SK-N-SH (cell line): ENCODE measurements at regions not wholly inside any gene's neighbourhood (a gene's known extent, or its start where the extent isn't known, plus 50 kb on each side); places are given as distances from the start of the nearest gene placed in this dataset.

Experiments
- CTCF ChIA-PET: fragments of 300-600, 350-600 bp; formaldehyde crosslinking; extraction: SDS; loops from one replicate; lab custom pipeline; 2021; lab: Yijun Ruan, JAX
- POLR2A ChIA-PET: fragments of 350-600 bp; sonication (Branson Sonifier 250); formaldehyde crosslinking; extraction: SDS; loops from one replicate; lab custom pipeline; 2020; ENCODE audit warnings: antibody characterized with exemption, inconsistent platforms; lab: Yijun Ruan, JAX
- DNase-seq: peaks from one replicate; pipeline ENCODE4 v3.0.0; 2012
- H2AFZ ChIP-seq: fragments of 200-600 bp; sonication (generic); 2 replicates; pipeline ENCODE4 v1.8.1; 2016; ENCODE audit warnings: antibody characterized with exemption, mild to moderate bottlenecking, low read depth
- H3F3A ChIP-seq: fragments of 200-600 bp; sonication (generic); replicated peaks from 2 replicates; pipeline ENCODE3; 2016; ENCODE audit warnings: antibody characterized with exemption, mild to moderate bottlenecking; ENCODE audit not compliant: insufficient read depth
- H3K27ac ChIP-seq, 2 experiments: fragments of 200-500 bp in 1 of 2; fragments of 200-600 bp in 1 of 2; sonication (Bioruptor generic) in 1 of 2; sonication (generic), shearing (Covaris generic) in 1 of 2; 2 replicates each; pipeline versions ENCODE4 v1.5.1 to v1.6.1; 2014 to 2016; ENCODE audit warnings: low read depth in 2 of 2, inconsistent platforms in 1 of 2, low read length in 1 of 2, mild to moderate bottlenecking in 1 of 2, mixed read lengths in 1 of 2
- H3K27me3 ChIP-seq: fragments of 200-600 bp; sonication (generic), shearing (Covaris generic); 2 replicates; pipeline ENCODE4 v1.6.1; 2016; ENCODE audit warnings: mixed run types; ENCODE audit not compliant: insufficient read depth
- H3K36me3 ChIP-seq, 2 experiments: fragments of 200-500 bp in 1 of 2; fragments of 200-600 bp in 1 of 2; sonication (Bioruptor generic) in 1 of 2; sonication (generic) in 1 of 2; replicated peaks in 1 of 2; 2 replicates each; pipeline versions ENCODE3 to v1.5.1; 2014 to 2016; ENCODE audit warnings: low read length in 1 of 2, mild to moderate bottlenecking in 1 of 2; ENCODE audit not compliant: insufficient read depth in 2 of 2, control insufficient read depth in 1 of 2
- H3K4me1 ChIP-seq, 2 experiments: fragments of 200-500 bp in 1 of 2; fragments of 200-600 bp in 1 of 2; sonication (Bioruptor generic) in 1 of 2; sonication (generic), shearing (Covaris generic) in 1 of 2; 2 replicates each; pipeline versions ENCODE4 v1.5.1 to v1.6.1; 2014 to 2016; ENCODE audit warnings: low read depth in 1 of 2, low read length in 1 of 2, mixed run types in 1 of 2; ENCODE audit not compliant: insufficient read depth in 2 of 2, control insufficient read depth in 1 of 2
- H3K4me2 ChIP-seq: fragments of 200-600 bp; sonication (generic), shearing (Covaris generic); 2 replicates; pipeline ENCODE4 v1.6.1; 2017; ENCODE audit warnings: mixed run types
- H3K4me3 ChIP-seq, 2 experiments: fragments of 200-500 bp in 1 of 2; fragments of 200-600 bp in 1 of 2; sonication (Bioruptor generic) in 1 of 2; sonication (generic), shearing (Covaris generic) in 1 of 2; 2 replicates each; pipeline versions ENCODE4 v1.5.1 to v1.8.1; 2014 to 2016; ENCODE audit warnings: low read depth in 2 of 2, inconsistent platforms in 1 of 2, low read length in 1 of 2, mild to moderate bottlenecking in 1 of 2, mixed read lengths in 1 of 2, moderate library complexity in 1 of 2
- H3K79me2 ChIP-seq: fragments of 200-600 bp; sonication (generic); 2 replicates; pipeline ENCODE4 v1.8.1; 2017; ENCODE audit warnings: mild to moderate bottlenecking; ENCODE audit not compliant: insufficient read depth
- H3K9ac ChIP-seq: fragments of 200-600 bp; sonication (generic); 2 replicates; pipeline ENCODE4 v1.6.1; 2017; ENCODE audit warnings: mixed run types
- H3K9me2 ChIP-seq: fragments of 200-600 bp; sonication (generic); 2 replicates; pipeline ENCODE4 v1.6.1; 2017; ENCODE audit warnings: mixed run types
- H3K9me3 ChIP-seq: fragments of 200-600 bp; sonication (generic); 2 replicates; pipeline ENCODE4 v1.6.1; 2017; ENCODE audit warnings: mixed run types, mild to moderate bottlenecking, moderate library complexity
- H4K20me1 ChIP-seq: fragments of 200-600 bp; sonication (generic); 2 replicates; pipeline ENCODE4 v1.6.1; 2017; ENCODE audit warnings: mild to moderate bottlenecking, mixed run types; ENCODE audit not compliant: insufficient read depth
- CHD2 ChIP-seq: fragments of 150-350 bp; IDR thresholded peaks from 2 replicates; pipeline ENCODE4 v1.6.1; 2018; ENCODE audit warnings: low read length; ENCODE audit not compliant: partially characterized antibody
- ELF1 ChIP-seq: IDR thresholded peaks from 2 replicates; pipeline ENCODE4 v1.4.0; 2012
- FOXM1 ChIP-seq: IDR thresholded peaks from 2 replicates; pipeline ENCODE4 v1.4.0; 2012; ENCODE audit warnings: low read depth, mild to moderate bottlenecking
- GATA2 ChIP-seq: sonication (generic); formaldehyde crosslinking; IDR thresholded peaks from 2 replicates; pipeline ENCODE4 v1.5.0; 2020; ENCODE audit warnings: mild to moderate bottlenecking, missing genetic modification reagents
- JUND ChIP-seq: IDR thresholded peaks from 2 replicates; pipeline ENCODE4 v1.4.0; 2012
- MXI1 ChIP-seq: IDR thresholded peaks from 2 replicates; pipeline ENCODE4 v1.6.1; 2012; ENCODE audit warnings: mild to moderate bottlenecking, low read depth, low read length, improper control_type of control experiment
- NFIC ChIP-seq: IDR thresholded peaks from 2 replicates; pipeline ENCODE4 v1.4.0; 2012; ENCODE audit warnings: borderline replicate concordance
- POLR2AphosphoS5 ChIP-seq: IDR thresholded peaks from 2 replicates; pipeline ENCODE4 v1.6.1; 2012; ENCODE audit warnings: low read depth, low read length
- RCOR1 ChIP-seq: fragments of 150-350 bp; IDR thresholded peaks from 2 replicates; pipeline ENCODE4 v1.6.1; 2017; ENCODE audit warnings: antibody characterized with exemption, low read length
- TCF12 ChIP-seq: IDR thresholded peaks from 2 replicates; pipeline ENCODE4 v1.4.0; 2012
- TEAD4 ChIP-seq: IDR thresholded peaks from 2 replicates; pipeline ENCODE4 v1.4.0; 2012; ENCODE audit warnings: mild to moderate bottlenecking, borderline replicate concordance; ENCODE audit not compliant: insufficient read depth
- WGBS: methylation state at CpG from one replicate; pipeline ENCODE4 v1.1.6; 2017; ENCODE audit warnings: low lambda C conversion rate; 5-methylcytosine and 5-hydroxymethylcytosine counted together
- TF ChIP-seq, protein P1 (sequence below): IDR thresholded peaks from 2 replicates; pipeline ENCODE4 v1.6.1; 2012; ENCODE audit warnings: mild to moderate bottlenecking, low read depth, low read length, moderate library complexity
- TF ChIP-seq, protein P2 (sequence below): fragments of 150-350 bp; IDR thresholded peaks from 2 replicates; pipeline ENCODE4 v1.6.1; 2017; ENCODE audit warnings: antibody characterized with exemption, low read length, low read depth, borderline replicate concordance
- TF ChIP-seq, protein P3 (sequence below): IDR thresholded peaks from 2 replicates; pipeline ENCODE4 v1.4.0; 2012; ENCODE audit warnings: low read depth, borderline replicate concordance

DNA sequence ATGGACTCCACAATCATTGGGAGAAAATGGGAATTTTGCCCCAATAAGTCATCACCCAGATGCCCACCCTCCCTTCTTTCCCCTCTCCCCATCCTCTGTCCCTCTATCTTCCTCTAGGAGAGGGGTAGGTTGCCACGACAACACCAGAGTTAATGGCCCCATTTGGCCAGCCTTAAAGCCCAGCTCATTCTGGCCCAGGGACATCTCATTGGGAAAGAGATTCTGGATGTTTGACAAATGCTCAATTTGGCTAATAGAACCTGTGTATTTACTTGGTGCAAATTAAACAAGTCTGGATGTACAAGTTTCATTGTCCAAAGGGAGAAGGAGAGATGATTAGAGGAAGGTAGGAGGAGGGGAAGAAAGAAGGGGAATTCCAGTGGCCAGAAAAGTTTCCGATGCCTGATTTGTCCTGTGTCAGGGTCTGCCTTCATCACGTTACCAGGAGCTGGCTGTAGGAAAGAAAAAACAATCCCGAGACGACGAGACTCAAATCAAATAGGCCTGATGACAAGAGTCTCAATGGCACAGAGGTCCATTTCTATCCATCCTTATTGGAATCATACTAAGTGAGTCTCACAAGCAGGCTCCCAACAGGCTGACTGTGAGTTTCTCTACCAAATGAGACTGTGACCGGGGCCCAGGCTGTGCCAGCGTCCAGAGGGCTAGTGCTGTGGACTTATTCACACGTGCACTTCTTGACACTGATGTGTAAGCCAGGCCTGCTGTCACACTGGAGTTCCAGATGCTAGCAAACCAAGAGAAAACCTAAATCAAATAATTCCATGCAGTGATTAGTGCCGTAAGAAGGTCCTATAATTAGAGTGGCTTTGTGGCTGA, 265.2 kb upstream of the APCDD1 start:
- no peak overlapping the region for H3K9ac ChIP-seq
- H3K36me3 ChIP-seq: no peaks in the 10 kb centered on the region
- TF ChIP-seq FOXM1 (no peak), ELF1 (no peak), TCF12 (no peak), TEAD4 (no peak), CHD2 (no peak), JUND (no peak), GATA2 (CRISPR knock-in tag) (no peak), NFIC (no peak), POLR2AphosphoS5 (no peak), MXI1 (no peak), RCOR1 (no peak)
- TF ChIP-seq, protein P1, sequence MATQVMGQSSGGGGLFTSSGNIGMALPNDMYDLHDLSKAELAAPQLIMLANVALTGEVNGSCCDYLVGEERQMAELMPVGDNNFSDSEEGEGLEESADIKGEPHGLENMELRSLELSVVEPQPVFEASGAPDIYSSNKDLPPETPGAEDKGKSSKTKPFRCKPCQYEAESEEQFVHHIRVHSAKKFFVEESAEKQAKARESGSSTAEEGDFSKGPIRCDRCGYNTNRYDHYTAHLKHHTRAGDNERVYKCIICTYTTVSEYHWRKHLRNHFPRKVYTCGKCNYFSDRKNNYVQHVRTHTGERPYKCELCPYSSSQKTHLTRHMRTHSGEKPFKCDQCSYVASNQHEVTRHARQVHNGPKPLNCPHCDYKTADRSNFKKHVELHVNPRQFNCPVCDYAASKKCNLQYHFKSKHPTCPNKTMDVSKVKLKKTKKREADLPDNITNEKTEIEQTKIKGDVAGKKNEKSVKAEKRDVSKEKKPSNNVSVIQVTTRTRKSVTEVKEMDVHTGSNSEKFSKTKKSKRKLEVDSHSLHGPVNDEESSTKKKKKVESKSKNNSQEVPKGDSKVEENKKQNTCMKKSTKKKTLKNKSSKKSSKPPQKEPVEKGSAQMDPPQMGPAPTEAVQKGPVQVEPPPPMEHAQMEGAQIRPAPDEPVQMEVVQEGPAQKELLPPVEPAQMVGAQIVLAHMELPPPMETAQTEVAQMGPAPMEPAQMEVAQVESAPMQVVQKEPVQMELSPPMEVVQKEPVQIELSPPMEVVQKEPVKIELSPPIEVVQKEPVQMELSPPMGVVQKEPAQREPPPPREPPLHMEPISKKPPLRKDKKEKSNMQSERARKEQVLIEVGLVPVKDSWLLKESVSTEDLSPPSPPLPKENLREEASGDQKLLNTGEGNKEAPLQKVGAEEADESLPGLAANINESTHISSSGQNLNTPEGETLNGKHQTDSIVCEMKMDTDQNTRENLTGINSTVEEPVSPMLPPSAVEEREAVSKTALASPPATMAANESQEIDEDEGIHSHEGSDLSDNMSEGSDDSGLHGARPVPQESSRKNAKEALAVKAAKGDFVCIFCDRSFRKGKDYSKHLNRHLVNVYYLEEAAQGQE: no peak
- TF ChIP-seq, protein P2, sequence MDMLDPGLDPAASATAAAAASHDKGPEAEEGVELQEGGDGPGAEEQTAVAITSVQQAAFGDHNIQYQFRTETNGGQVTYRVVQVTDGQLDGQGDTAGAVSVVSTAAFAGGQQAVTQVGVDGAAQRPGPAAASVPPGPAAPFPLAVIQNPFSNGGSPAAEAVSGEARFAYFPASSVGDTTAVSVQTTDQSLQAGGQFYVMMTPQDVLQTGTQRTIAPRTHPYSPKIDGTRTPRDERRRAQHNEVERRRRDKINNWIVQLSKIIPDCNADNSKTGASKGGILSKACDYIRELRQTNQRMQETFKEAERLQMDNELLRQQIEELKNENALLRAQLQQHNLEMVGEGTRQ: no peak
- TF ChIP-seq, protein P3, sequence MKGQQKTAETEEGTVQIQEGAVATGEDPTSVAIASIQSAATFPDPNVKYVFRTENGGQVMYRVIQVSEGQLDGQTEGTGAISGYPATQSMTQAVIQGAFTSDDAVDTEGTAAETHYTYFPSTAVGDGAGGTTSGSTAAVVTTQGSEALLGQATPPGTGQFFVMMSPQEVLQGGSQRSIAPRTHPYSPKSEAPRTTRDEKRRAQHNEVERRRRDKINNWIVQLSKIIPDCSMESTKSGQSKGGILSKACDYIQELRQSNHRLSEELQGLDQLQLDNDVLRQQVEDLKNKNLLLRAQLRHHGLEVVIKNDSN: no peak
- H3K4me2 ChIP-seq: no peak overlapping the region
- ChIA-PET CTCF (interaction anchor here (0.9 to 1.1 kb wide), 2 partner anchors 36 to 217 kb away, joined by 3 read pairs; no protein-coding TSS in a partner anchor), POLR2A (no interaction called here)
- H3K9me2 ChIP-seq: no peaks in the 10 kb centered on the region
- no peaks in the 10 kb centered on the region for H3K27me3 ChIP-seq
- H3F3A ChIP-seq: no peaks in the 10 kb centered on the region
- no peak overlapping the region for H3K27ac ChIP-seq
- DNase-seq: no peak
- H3K9me3 ChIP-seq: no peaks in the 10 kb centered on the region; the same call in 1 of the 2 replicates
- no peaks in the 10 kb centered on the region for H3K4me1 ChIP-seq
- H2AFZ ChIP-seq: no peak overlapping the region
- no peaks in the 10 kb centered on the region for H3K79me2 ChIP-seq
- no peaks in the 10 kb centered on the region for H4K20me1 ChIP-seq
- WGBS: 46% methylated on average over 9 of the region's 10 CpGs
- H3K4me3 ChIP-seq: no peak overlapping the region
